ENCODE measurements at regions not wholly inside any gene's neighbourhood (a gene's known extent, or its start where the extent isn't known, plus 50 kb on each side); places are given as distances from the start of the nearest gene placed in this dataset.

DNA sequence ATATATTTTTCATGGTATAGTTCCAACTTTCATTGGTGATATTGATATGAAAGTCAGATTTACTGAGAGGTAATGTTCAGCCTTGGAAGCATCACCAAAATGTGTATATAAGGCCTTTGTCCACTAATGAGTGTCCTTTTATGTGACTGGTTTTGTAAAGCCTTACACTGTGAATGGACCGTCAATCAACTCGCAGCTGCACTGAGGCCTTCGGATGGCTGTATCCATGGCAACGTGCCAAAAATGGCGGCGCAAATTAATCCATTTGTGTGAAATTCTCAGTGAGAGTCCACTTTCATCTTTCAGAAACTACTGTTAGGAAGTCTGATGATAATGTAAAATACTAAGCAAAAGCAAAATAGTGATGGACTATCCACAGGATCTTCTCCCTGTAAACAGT lies 131.7 kb downstream of the SPCS3 start:
- no peak for TF ChIP-seq JUND (IDR thresholded peaks at IDR 0.05; ENCODE audit: low read depth)
- in situ Hi-C loops (cut with HindIII; ENCODE audit: low pct_unique_long_range_greater_than_20kb, low sequenced_read_pairs): no loop called here
- DNase-seq (ENCODE audit: low read depth in 1 of 2, low spot score in 1 of 2): no peak

DNA sequence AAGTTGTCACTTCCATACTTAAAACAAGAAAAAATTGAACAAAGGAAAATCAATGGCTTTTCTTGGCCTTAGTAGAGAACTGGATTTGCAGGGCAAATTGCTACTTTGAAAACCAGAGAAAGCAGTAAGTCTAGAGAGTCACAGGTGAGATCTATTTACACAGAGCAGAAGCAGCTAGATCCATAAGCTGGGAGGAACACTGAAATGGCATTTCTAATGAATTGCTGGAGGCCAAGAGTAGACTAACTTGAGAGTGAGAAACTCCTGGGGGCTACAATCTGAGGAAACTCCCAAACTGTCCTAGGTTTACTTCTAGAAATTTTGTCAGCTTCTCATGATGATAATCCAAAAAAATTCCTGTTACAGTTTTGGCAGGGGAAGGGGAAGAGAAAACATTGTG lies 133.3 kb downstream of the SPCS3 start:
- no peak for DNase-seq (ENCODE audit: low read depth in 1 of 2, low spot score in 1 of 2)
- TF ChIP-seq JUND (IDR thresholded peaks at IDR 0.05; ENCODE audit: low read depth): no peak

DNA sequence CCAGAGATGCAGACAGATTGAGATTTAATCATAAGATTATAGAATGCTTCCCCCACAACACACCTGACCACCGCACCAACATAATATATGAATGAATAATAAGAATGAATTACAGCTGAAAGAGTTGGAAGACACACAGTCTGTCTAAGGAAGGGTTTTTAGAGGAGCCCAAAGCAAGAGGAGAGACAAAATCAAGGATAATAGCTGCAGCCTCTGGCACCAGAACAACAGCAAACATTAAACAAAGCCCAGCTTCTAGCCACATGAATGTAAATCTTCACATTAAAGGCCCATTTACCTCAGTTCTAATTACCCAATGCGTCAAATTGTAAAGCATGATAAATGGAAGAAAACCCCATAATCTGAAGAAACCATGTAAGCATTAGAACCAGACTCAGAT lies 133.9 kb downstream of the SPCS3 start:
- TF ChIP-seq JUND (IDR thresholded peaks at IDR 0.05; ENCODE audit: low read depth): no peak
- in situ Hi-C loops (cut with HindIII; ENCODE audit: low pct_unique_long_range_greater_than_20kb, low sequenced_read_pairs): no loop called here
- DNase-seq (ENCODE audit: low read depth in 1 of 2, low spot score in 1 of 2): no peak

More for the DNA sequence above, 133.3 kb downstream of the SPCS3 start:
- in situ Hi-C loops (cut with HindIII; ENCODE audit: low pct_unique_long_range_greater_than_20kb, low sequenced_read_pairs): no loop called here

GRCh38 chr4:176464748-176465147 lies 145.0 kb downstream of the SPCS3 start:
- no peak for DNase-seq (ENCODE audit: low read depth in 1 of 2, low spot score in 1 of 2)
- no peak for TF ChIP-seq JUND (IDR thresholded peaks at IDR 0.05; ENCODE audit: low read depth)
- in situ Hi-C loops (cut with HindIII; ENCODE audit: low pct_unique_long_range_greater_than_20kb, low sequenced_read_pairs): no loop called here

- TF ChIP-seq JUND (IDR thresholded peaks at IDR 0.05; ENCODE audit: low read depth): no peak
- in situ Hi-C loops (cut with HindIII; ENCODE audit: low pct_unique_long_range_greater_than_20kb, low sequenced_read_pairs): no loop called here
- no peak for DNase-seq (ENCODE audit: low read depth in 1 of 2, low spot score in 1 of 2)
Observed at GRCh38 chr4:176467001-176467400, 147.2 kb downstream of the SPCS3 start.

- TF ChIP-seq JUND (IDR thresholded peaks at IDR 0.05; ENCODE audit: low read depth): no peak
- DNase-seq (ENCODE audit: low read depth in 1 of 2, low spot score in 1 of 2): no peak
- in situ Hi-C loops (cut with HindIII; ENCODE audit: low pct_unique_long_range_greater_than_20kb, low sequenced_read_pairs): no loop called here
Observed at GRCh38 chr4:176469546-176469945, 149.8 kb downstream of the SPCS3 start.

GRCh38 chr4:176470671-176471070 lies 150.9 kb downstream of the SPCS3 start:
- no peak for TF ChIP-seq JUND (IDR thresholded peaks at IDR 0.05; ENCODE audit: low read depth)
- DNase-seq (ENCODE audit: low read depth in 1 of 2, low spot score in 1 of 2): no peak
- in situ Hi-C loops (cut with HindIII; ENCODE audit: low pct_unique_long_range_greater_than_20kb, low sequenced_read_pairs): no loop called here

DNA sequence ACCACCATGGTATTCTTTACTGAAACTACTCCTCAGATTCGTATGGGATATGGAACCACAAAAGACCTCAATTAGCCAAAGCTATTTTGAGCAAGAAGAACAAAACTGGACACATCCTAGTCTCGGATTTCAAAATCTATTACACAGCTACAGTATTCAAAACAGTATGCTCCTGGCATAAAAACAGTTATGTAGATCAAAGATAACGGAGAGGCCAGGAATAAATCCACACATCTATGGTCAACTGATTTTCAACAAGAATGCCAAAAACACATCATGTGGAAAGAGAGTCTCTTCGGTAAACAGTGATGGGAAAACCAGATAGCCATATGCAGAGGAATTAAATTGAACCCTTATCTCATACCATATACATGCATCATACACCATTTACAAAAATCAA lies 155.3 kb downstream of the SPCS3 start:
- TF ChIP-seq JUND (IDR thresholded peaks at IDR 0.05; ENCODE audit: low read depth): no peak
- in situ Hi-C loops (cut with HindIII; ENCODE audit: low pct_unique_long_range_greater_than_20kb, low sequenced_read_pairs): no loop called here
- DNase-seq (ENCODE audit: low read depth in 1 of 2, low spot score in 1 of 2): no peak

DNA sequence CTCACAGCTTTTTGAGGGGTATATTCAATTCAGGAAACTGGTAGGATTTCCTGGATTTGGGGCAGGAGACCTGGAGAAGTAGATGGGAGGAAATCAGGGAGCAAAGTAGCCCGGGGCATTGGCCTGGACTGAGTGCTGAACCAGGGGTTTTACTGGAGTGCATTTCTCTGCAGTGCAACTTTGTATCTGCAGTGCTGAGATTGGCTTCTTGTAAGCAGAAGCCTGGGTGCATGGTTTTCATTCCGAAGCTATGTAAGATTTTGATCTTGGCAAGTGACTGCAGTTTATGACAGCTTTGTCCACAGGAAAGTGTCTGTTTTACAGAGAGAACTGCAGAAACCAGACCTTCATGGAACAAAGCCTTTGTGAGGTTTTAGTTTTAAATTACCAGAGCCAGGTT lies 158.3 kb downstream of the SPCS3 start:
- peak in 1 of 2 experiments; percentile 28 for DNase-seq (ENCODE audit: low read depth in 1 of 2, low spot score in 1 of 2)
- in situ Hi-C loops (cut with HindIII; ENCODE audit: low pct_unique_long_range_greater_than_20kb, low sequenced_read_pairs): no loop called here
- TF ChIP-seq JUND (IDR thresholded peaks at IDR 0.05; ENCODE audit: low read depth): no peak

- TF ChIP-seq JUND (IDR thresholded peaks at IDR 0.05; ENCODE audit: low read depth): no peak
- in situ Hi-C loops (cut with HindIII; ENCODE audit: low pct_unique_long_range_greater_than_20kb, low sequenced_read_pairs): no loop called here
- DNase-seq (ENCODE audit: low read depth in 1 of 2, low spot score in 1 of 2): no peak
Observed at GRCh38 chr4:176479767-176480166, 160.0 kb downstream of the SPCS3 start.

GRCh38 chr4:176482972-176483371 lies 163.2 kb downstream of the SPCS3 start:
- TF ChIP-seq JUND (IDR thresholded peaks at IDR 0.05; ENCODE audit: low read depth): no peak
- in situ Hi-C loops (cut with HindIII; ENCODE audit: low pct_unique_long_range_greater_than_20kb, low sequenced_read_pairs): no loop called here
- no peak for DNase-seq (ENCODE audit: low read depth in 1 of 2, low spot score in 1 of 2)

GRCh38 chr4:176484301-176484984 lies 164.7 kb downstream of the SPCS3 start:
- no peak for TF ChIP-seq JUND (IDR thresholded peaks at IDR 0.05; ENCODE audit: low read depth)
- in situ Hi-C loops (cut with HindIII; ENCODE audit: low pct_unique_long_range_greater_than_20kb, low sequenced_read_pairs): no loop called here
- no peak for DNase-seq (ENCODE audit: low read depth in 1 of 2, low spot score in 1 of 2)

DNA sequence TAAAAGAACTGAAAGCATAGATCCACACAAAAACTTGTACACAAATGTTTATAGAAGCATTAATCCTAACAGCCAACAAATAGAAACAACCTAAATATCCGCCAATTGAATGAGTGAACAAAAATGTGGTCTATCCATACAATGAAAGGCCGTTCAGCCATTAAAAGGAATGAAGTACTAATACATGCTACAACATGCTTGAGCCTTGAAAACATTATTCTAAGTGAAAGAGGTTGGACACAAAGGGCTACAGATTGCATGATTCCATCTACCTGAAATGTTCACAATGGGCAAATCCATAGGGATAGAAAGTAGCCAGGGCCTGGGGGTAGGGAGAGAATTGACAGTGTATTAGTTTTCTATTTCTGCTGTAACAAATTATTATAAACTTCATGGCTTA lies 169.2 kb downstream of the SPCS3 start:
- DNase-seq (ENCODE audit: low read depth in 1 of 2, low spot score in 1 of 2): no peak
- in situ Hi-C loops (cut with HindIII; ENCODE audit: low pct_unique_long_range_greater_than_20kb, low sequenced_read_pairs): no loop called here
- TF ChIP-seq JUND (IDR thresholded peaks at IDR 0.05; ENCODE audit: low read depth): no peak

GRCh38 chr4:176492646-176493302 lies 173.0 kb downstream of the SPCS3 start:
- in situ Hi-C loops (cut with HindIII; ENCODE audit: low pct_unique_long_range_greater_than_20kb, low sequenced_read_pairs): no loop called here
- no peak for TF ChIP-seq JUND (IDR thresholded peaks at IDR 0.05; ENCODE audit: low read depth)
- no peak for DNase-seq (ENCODE audit: low read depth in 1 of 2, low spot score in 1 of 2)

Data from T47D (cell line).